ENCODE measurements at regions not wholly inside any gene's neighbourhood (a gene's known extent, or its start where the extent isn't known, plus 50 kb on each side); places are given as distances from the start of the nearest gene placed in this dataset.

DNA sequence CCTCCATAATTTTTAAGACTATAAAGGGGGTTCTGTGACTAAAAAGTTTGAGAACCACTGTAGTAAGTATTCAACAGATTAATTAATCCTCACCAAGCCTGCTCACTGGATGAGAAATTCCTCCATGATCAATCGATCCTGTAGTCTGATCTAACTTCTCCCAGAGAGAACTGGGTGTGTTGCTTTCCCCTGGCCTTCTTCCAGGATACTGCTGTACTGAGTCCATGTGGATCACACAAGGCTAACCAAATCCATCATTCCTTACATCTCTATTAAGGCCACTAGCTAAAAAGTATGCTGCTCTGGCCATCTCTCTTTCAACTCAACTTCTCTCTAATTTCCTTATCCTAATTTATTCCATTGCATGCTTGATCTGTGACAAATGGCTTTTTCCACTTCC is 280.2 kb upstream of the PCSK5 start:
- TF ChIP-seq, protein P1, sequence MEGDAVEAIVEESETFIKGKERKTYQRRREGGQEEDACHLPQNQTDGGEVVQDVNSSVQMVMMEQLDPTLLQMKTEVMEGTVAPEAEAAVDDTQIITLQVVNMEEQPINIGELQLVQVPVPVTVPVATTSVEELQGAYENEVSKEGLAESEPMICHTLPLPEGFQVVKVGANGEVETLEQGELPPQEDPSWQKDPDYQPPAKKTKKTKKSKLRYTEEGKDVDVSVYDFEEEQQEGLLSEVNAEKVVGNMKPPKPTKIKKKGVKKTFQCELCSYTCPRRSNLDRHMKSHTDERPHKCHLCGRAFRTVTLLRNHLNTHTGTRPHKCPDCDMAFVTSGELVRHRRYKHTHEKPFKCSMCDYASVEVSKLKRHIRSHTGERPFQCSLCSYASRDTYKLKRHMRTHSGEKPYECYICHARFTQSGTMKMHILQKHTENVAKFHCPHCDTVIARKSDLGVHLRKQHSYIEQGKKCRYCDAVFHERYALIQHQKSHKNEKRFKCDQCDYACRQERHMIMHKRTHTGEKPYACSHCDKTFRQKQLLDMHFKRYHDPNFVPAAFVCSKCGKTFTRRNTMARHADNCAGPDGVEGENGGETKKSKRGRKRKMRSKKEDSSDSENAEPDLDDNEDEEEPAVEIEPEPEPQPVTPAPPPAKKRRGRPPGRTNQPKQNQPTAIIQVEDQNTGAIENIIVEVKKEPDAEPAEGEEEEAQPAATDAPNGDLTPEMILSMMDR (IDR thresholded peaks at IDR 0.05; ENCODE audit: unreplicated experiment): no peak
- no peaks in the 10 kb centered on the region for H3K36me3 Mint-ChIP-seq (ENCODE audit: insufficient read depth, unreplicated experiment)
- no peaks in the 10 kb centered on the region for H3K4me1 Mint-ChIP-seq (ENCODE audit: insufficient read depth, unreplicated experiment)
- H3K27me3 Mint-ChIP-seq (ENCODE audit: insufficient read depth, unreplicated experiment): no peaks in the 10 kb centered on the region
- BruUV-seq (replicated peaks): no TSS peak
- ChIA-PET POLR2A (no interaction called here), CTCF (interaction anchor here (1.2 kb wide), 1 partner anchor 68 kb away, joined by 3 read pairs; no protein-coding TSS in a partner anchor)
- no peak for DNase-seq (ENCODE audit: unreplicated experiment)
- H3K4me3 Mint-ChIP-seq (ENCODE audit: unreplicated experiment): no peak overlapping the region
- no peak overlapping the region for H3K27ac Mint-ChIP-seq (ENCODE audit: low read depth, unreplicated experiment)
- intact Hi-C loops (cut with micrococcal nuclease): no loop called here
- peaks cover 58% of the 10 kb centered on the region for H3K9me3 Mint-ChIP-seq (ENCODE audit: unreplicated experiment)

DNA sequence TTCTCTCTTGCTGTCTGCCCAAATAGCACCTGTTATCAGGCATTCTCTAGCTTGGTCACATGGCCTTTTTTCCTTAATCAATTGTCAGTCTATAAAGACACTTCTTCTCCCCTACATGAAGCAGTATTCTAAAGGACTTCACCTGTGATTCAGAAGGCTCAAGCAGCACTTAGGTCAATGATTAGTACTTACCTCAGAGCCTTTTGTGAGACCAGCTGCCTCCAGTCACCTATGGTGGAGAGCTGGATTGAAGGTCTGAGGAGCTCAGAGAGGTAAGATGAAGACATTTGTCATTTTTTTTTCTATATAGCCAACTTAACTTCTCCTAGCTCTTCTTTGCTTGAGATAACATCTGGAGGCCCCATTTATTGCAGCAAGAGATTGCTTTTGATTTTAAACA is 278.3 kb upstream of the PCSK5 start:
- no TSS peak for BruUV-seq (replicated peaks)
- ChIA-PET POLR2A (no interaction called here), CTCF (interaction anchor here (0.6 to 1.3 kb wide), 3 partner anchors 11 to 834 kb away, joined by 3 to 4 read pairs (median 3); no protein-coding TSS in a partner anchor)
- Mint-ChIP-seq H3K4me3 (ENCODE audit: unreplicated experiment) (no peak overlapping the region), H3K9me3 (ENCODE audit: unreplicated experiment) (peaks cover 59% of the 10 kb centered on the region), H3K4me1 (ENCODE audit: insufficient read depth, unreplicated experiment) (no peaks in the 10 kb centered on the region), H3K27me3 (ENCODE audit: insufficient read depth, unreplicated experiment) (no peaks in the 10 kb centered on the region), H3K27ac (ENCODE audit: low read depth, unreplicated experiment) (no peak overlapping the region), H3K36me3 (ENCODE audit: insufficient read depth, unreplicated experiment) (no peaks in the 10 kb centered on the region)
- TF ChIP-seq, protein P1 (IDR thresholded peaks at IDR 0.05; ENCODE audit: unreplicated experiment): no peak
- DNase-seq (ENCODE audit: unreplicated experiment): no peak
- intact Hi-C loops (cut with micrococcal nuclease): no loop called here

DNA sequence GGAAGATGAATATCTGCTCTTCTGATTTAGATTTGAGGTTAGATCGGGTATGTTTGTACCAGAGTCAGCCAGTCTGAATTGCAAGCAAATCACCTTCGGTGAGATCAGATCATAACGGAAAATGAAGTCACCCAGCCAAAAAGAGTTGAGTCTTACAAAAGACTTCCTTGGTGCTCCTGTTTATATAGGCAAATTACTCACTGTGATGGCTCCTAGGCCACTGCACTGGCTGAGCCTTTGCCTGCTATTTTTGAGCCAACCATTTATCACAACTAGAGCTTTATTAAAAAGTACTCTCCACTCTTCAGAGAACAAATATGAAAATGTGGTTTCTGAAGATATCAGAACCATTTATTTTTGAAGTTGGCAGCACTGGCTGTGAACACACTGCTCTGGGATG is 277.7 kb upstream of the PCSK5 start:
- Mint-ChIP-seq H3K27ac (ENCODE audit: low read depth, unreplicated experiment) (no peak overlapping the region), H3K4me1 (ENCODE audit: insufficient read depth, unreplicated experiment) (no peaks in the 10 kb centered on the region), H3K4me3 (ENCODE audit: unreplicated experiment) (no peak overlapping the region), H3K36me3 (ENCODE audit: insufficient read depth, unreplicated experiment) (no peaks in the 10 kb centered on the region), H3K9me3 (ENCODE audit: unreplicated experiment) (peaks cover 59% of the 10 kb centered on the region), H3K27me3 (ENCODE audit: insufficient read depth, unreplicated experiment) (no peaks in the 10 kb centered on the region)
- no TSS peak for BruUV-seq (replicated peaks)
- TF ChIP-seq, protein P1 (IDR thresholded peaks at IDR 0.05; ENCODE audit: unreplicated experiment): no peak
- peak; percentile 28 for DNase-seq (ENCODE audit: unreplicated experiment)
- ChIA-PET POLR2A (no interaction called here), CTCF (interaction anchor here (0.7 to 1.3 kb wide), 2 partner anchors 11 to 183 kb away, joined by 3 read pairs; no protein-coding TSS in a partner anchor)
- intact Hi-C loops (cut with micrococcal nuclease): no loop called here

DNA sequence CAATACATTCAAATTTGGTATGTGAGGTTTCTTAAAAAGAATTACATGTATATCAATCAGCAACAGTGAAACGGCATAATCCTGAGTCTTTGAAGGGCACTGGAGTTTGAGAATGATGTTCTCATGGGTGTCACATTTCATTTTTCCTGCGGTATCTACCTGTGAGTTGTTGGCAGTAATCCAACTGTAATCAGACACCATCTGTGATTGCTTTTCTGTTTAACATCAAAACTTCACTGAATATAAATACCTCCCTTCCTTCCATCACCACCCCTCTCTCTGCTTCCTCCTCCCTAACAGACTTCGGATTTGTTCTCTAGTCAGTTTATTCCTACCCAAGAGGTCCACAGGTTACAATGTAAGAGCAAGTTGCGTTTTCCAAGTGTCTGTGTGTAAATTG is 275.2 kb upstream of the PCSK5 start:
- peak; percentile 62 for DNase-seq (ENCODE audit: unreplicated experiment)
- Mint-ChIP-seq H3K4me1 (ENCODE audit: insufficient read depth, unreplicated experiment) (no peaks in the 10 kb centered on the region), H3K27me3 (ENCODE audit: insufficient read depth, unreplicated experiment) (no peaks in the 10 kb centered on the region), H3K9me3 (ENCODE audit: unreplicated experiment) (peaks cover 57% of the 10 kb centered on the region), H3K27ac (ENCODE audit: low read depth, unreplicated experiment) (no peak overlapping the region), H3K36me3 (ENCODE audit: insufficient read depth, unreplicated experiment) (no peaks in the 10 kb centered on the region), H3K4me3 (ENCODE audit: unreplicated experiment) (no peak overlapping the region)
- ChIA-PET CTCF (interaction anchor here (0.6 to 1.1 kb wide), 3 partner anchors 14 to 1293 kb away, joined by 3 to 4 read pairs (median 3); no protein-coding TSS in a partner anchor), POLR2A (no interaction called here)
- intact Hi-C loops (cut with micrococcal nuclease): no loop called here
- TF ChIP-seq, protein P1 (IDR thresholded peaks at IDR 0.05; ENCODE audit: unreplicated experiment): no peak
- no TSS peak for BruUV-seq (replicated peaks)

All from MCF 10A (cell line).